Ovary (tissue), 3 donors: ENCODE measurements at regions not wholly inside any gene's neighbourhood (a gene's known extent, or its start where the extent isn't known, plus 50 kb on each side); places are given as distances from the start of the nearest gene placed in this dataset.

Source experiments
- CTCF ChIP-seq, 3 donors: fragments of 450-650 bp in 2 of 3; fragments of 200-600 bp in 1 of 3; IDR thresholded peaks; one replicate each; pipeline versions ENCODE4 v1.5.1 to v1.8.0; 2016 to 2022; ENCODE audit warnings: antibody characterized with exemption in 3 of 3, mild to moderate bottlenecking in 1 of 3
- POLR2A ChIP-seq: fragments of 450-650 bp; IDR thresholded peaks from one replicate; pipeline ENCODE4 v1.6.1; 2017; ENCODE audit warnings: antibody characterized with exemption, mild to moderate bottlenecking, moderate library complexity
- donor health status: DM: no; HTN: no; CAD: no.

GRCh38 chr5:86833868-86834267 lies 216.1 kb downstream of the COX7C start:
- TF ChIP-seq CTCF (IDR thresholded peaks at IDR 0.05) (no peak), POLR2A (no peak)
